ENCODE measurements at regions not wholly inside any gene's neighbourhood (a gene's known extent, or its start where the extent isn't known, plus 50 kb on each side); places are given as distances from the start of the nearest gene placed in this dataset.

GRCh38 chr4:28449085-28449484 is 1588.4 kb downstream of the STIM2 start:
- TF ChIP-seq CTCF (IDR thresholded peaks at IDR 0.05) = no peak
- TF ChIP-seq EP300 (IDR thresholded peaks at IDR 0.05) = no peak
- no peak for TF ChIP-seq POLR2A (IDR thresholded peaks at IDR 0.05)
